A673 (cell line): ENCODE measurements at regions not wholly inside any gene's neighbourhood (a gene's known extent, or its start where the extent isn't known, plus 50 kb on each side); places are given as distances from the start of the nearest gene placed in this dataset.
A peak's percentile ranks its signal among the peaks of the same experiment; 100 is the strongest.

Experiments used
- BruUV-seq: library from RNA; stranded (reverse); fragments of 400-500 nt; replicated peaks from 2 replicates; lab custom pipeline; 2021; lab: Mats Ljungman, UMichigan
- CTCF ChIA-PET: fragments of 300-600 bp; sonication (Branson Sonifier 250); formaldehyde crosslinking; loops from one replicate; lab custom pipeline; 2022; ENCODE audit warnings: antibody characterized with exemption; lab: Charles Lee
- POLR2A ChIA-PET: fragments of 300-600 bp; sonication (Branson Sonifier 250); formaldehyde crosslinking; loops from one replicate; lab custom pipeline; 2022; ENCODE audit warnings: antibody characterized with exemption; ENCODE audit not compliant: low non-redundant PET; lab: Charles Lee
- DNase-seq: peaks from one replicate; pipeline ENCODE4 v3.0.0-alpha.2; 2015; ENCODE audit warnings: low spot score
- H3K27ac ChIP-seq: fragments of 200-600 bp; sonication (generic); 2 replicates; pipeline ENCODE4 v1.5.1; 2016; ENCODE audit warnings: mixed run types, low read depth, mild to moderate bottlenecking, mixed read lengths, antibody characterized with exemption, low read length; ENCODE audit not compliant: poor library complexity, severe bottlenecking
- H3K27me3 ChIP-seq: fragments of 200-600 bp; sonication (generic); replicated peaks from 2 replicates; pipeline ENCODE4 v1.6.1; 2017; ENCODE audit warnings: mixed run types, low read depth, mild to moderate bottlenecking, mixed read lengths, antibody characterized with exemption, low read length; ENCODE audit not compliant: insufficient read depth, poor library complexity
- H3K36me3 ChIP-seq: fragments of 200-600 bp; sonication (generic); 2 replicates; pipeline ENCODE4 v1.6.1; 2016; ENCODE audit warnings: mixed run types, mild to moderate bottlenecking, mixed read lengths, antibody characterized with exemption, low read length; ENCODE audit not compliant: insufficient read depth, poor library complexity, severe bottlenecking
- H3K4me1 ChIP-seq: fragments of 200-600 bp; sonication (generic); 2 replicates; pipeline ENCODE4 v1.6.1; 2017; ENCODE audit warnings: mixed run types, mild to moderate bottlenecking, mixed read lengths, antibody characterized with exemption, low read length; ENCODE audit not compliant: insufficient read depth, poor library complexity, severe bottlenecking
- H3K4me3 ChIP-seq: fragments of 200-600 bp; sonication (generic); 2 replicates; pipeline ENCODE4 v1.5.1; 2016; ENCODE audit warnings: low read depth, mixed run types, mild to moderate bottlenecking, mixed read lengths, low read length; ENCODE audit not compliant: poor library complexity, severe bottlenecking
- H3K9me3 ChIP-seq: fragments of 200-600 bp; sonication (generic); 2 replicates; pipeline ENCODE4 v1.6.1; 2016; ENCODE audit warnings: mixed run types, low read depth, mild to moderate bottlenecking, mixed read lengths, antibody characterized with exemption, low read length; ENCODE audit not compliant: poor library complexity, severe bottlenecking
- EZH2 ChIP-seq: fragments of 200-600 bp; sonication (generic); IDR thresholded peaks from 2 replicates; pipeline ENCODE4 v1.6.1; 2017; ENCODE audit warnings: borderline replicate concordance, low read depth, mild to moderate bottlenecking, mixed read lengths, antibody characterized with exemption, low read length; ENCODE audit not compliant: poor library complexity, severe bottlenecking
- intact Hi-C: fragments of 100-400 bp; cut with micrococcal nuclease; formaldehyde crosslinking; loops from one replicate; pipeline ENCODE4 v1.10.0; 2022; ENCODE audit not compliant: unreplicated experiment
- TF ChIP-seq, protein P1 (sequence below): fragments of 300-800, 200-600 bp; sonication (generic); conservative IDR thresholded peaks from 2 replicates; pipeline ENCODE4 v1.5.1; 2017; ENCODE audit warnings: low read depth, mild to moderate bottlenecking, antibody characterized with exemption, low read length, moderate library complexity, mixed read lengths

GRCh38 chr2:17171446-17172049, 346.7 kb downstream of the RAD51AP2 start:
- DNase-seq: peak; percentile 42
- H3K4me1 ChIP-seq: no peaks in the 10 kb centered on the region
- no peaks in the 10 kb centered on the region for H3K9me3 ChIP-seq
- CTCF ChIA-PET: interaction anchor here (1.1 kb wide), 1 partner anchor 138 kb away, joined by 3 read pairs; no protein-coding TSS in a partner anchor
- H3K36me3 ChIP-seq: no peaks in the 10 kb centered on the region
- no peaks in the 10 kb centered on the region for H3K27me3 ChIP-seq
- POLR2A ChIA-PET: no interaction called here
- TF ChIP-seq EZH2: no peak
- TF ChIP-seq, protein P1, sequence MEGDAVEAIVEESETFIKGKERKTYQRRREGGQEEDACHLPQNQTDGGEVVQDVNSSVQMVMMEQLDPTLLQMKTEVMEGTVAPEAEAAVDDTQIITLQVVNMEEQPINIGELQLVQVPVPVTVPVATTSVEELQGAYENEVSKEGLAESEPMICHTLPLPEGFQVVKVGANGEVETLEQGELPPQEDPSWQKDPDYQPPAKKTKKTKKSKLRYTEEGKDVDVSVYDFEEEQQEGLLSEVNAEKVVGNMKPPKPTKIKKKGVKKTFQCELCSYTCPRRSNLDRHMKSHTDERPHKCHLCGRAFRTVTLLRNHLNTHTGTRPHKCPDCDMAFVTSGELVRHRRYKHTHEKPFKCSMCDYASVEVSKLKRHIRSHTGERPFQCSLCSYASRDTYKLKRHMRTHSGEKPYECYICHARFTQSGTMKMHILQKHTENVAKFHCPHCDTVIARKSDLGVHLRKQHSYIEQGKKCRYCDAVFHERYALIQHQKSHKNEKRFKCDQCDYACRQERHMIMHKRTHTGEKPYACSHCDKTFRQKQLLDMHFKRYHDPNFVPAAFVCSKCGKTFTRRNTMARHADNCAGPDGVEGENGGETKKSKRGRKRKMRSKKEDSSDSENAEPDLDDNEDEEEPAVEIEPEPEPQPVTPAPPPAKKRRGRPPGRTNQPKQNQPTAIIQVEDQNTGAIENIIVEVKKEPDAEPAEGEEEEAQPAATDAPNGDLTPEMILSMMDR: peak; percentile 63
- intact Hi-C loops: loop anchor here (5.0 kb wide), 1 partner anchor 136 kb away; no protein-coding TSS in a partner anchor
- H3K27ac ChIP-seq: no peak overlapping the region
- no TSS peak for BruUV-seq
- H3K4me3 ChIP-seq: no peak overlapping the region

DNA sequence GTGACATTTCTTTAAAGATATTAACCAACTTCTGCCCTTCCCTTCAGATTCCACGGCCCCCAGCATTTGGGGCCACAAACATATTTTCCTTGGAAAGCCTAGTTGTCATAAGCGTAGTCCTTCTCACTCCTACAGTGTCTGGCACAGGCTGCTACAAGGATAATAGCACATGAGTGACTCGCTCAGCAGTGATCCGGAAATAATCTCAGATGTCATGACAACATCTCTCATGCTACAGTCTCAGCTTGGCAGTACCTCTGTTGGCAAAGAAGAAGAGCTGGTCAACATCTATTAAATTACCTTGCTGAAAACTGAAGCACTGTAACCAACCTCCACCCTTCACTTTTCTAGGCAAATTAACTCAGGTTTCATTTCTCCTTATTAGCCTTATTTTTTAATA, 351.7 kb downstream of the RAD51AP2 start:
- DNase-seq: peak; percentile 24
- intact Hi-C loops: no loop called here
- H3K36me3 ChIP-seq: no peaks in the 10 kb centered on the region
- TF ChIP-seq, protein P1: no peak
- TF ChIP-seq EZH2: no peak
- no peaks in the 10 kb centered on the region for H3K27me3 ChIP-seq
- ChIA-PET POLR2A (no interaction called here), CTCF (no interaction called here)
- no peak overlapping the region for H3K4me3 ChIP-seq
- H3K27ac ChIP-seq: no peak overlapping the region
- no peaks in the 10 kb centered on the region for H3K9me3 ChIP-seq
- no TSS peak for BruUV-seq
- no peaks in the 10 kb centered on the region for H3K4me1 ChIP-seq

GRCh38 chr2:17164550-17164949, 353.7 kb downstream of the RAD51AP2 start:
- DNase-seq: no peak
- Histone ChIP-seq H3K27me3 (no peaks in the 10 kb centered on the region), H3K27ac (no peak overlapping the region), H3K36me3 (no peaks in the 10 kb centered on the region), H3K4me3 (no peak overlapping the region), H3K4me1 (no peaks in the 10 kb centered on the region), H3K9me3 (no peaks in the 10 kb centered on the region)
- ChIA-PET CTCF (no interaction called here), POLR2A (no interaction called here)
- BruUV-seq: no TSS peak
- intact Hi-C loops: no loop called here
- TF ChIP-seq EZH2: no peak
- TF ChIP-seq, protein P1: no peak
